C4-2B (cell line): ENCODE measurements at regions not wholly inside any gene's neighbourhood (a gene's known extent, or its start where the extent isn't known, plus 50 kb on each side); places are given as distances from the start of the nearest gene placed in this dataset.

Source experiments
- ZFX ChIP-seq: fragments of 450-650 bp; IDR thresholded peaks from 2 replicates; pipeline ENCODE4 v1.6.1; 2017
- TF ChIP-seq, protein P1 (sequence below): fragments of 450-650 bp; conservative IDR thresholded peaks from 2 replicates; pipeline ENCODE4 v1.5.1; 2017; ENCODE audit warnings: mild to moderate bottlenecking

DNA sequence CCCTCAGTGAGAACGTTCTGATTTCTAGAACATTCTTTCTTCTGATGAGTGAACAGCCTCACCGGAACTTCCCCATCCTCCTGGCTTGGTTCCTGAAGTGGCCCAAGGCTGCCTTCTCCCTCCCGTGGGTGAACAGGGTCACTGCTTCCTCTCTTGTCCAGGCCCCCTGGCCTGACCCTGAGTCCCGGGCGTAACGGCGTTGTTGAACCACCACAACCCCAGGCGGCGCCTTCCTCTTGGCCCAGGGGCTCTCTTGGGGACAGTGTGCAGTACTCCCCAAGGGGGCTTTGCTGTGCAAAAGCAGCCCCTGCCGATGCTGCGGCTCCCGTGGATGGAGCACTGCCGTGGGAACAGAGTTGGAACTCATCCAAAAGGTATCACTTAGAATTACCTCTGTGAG, 147.2 kb downstream of the TSN start:
- TF ChIP-seq, protein P1, sequence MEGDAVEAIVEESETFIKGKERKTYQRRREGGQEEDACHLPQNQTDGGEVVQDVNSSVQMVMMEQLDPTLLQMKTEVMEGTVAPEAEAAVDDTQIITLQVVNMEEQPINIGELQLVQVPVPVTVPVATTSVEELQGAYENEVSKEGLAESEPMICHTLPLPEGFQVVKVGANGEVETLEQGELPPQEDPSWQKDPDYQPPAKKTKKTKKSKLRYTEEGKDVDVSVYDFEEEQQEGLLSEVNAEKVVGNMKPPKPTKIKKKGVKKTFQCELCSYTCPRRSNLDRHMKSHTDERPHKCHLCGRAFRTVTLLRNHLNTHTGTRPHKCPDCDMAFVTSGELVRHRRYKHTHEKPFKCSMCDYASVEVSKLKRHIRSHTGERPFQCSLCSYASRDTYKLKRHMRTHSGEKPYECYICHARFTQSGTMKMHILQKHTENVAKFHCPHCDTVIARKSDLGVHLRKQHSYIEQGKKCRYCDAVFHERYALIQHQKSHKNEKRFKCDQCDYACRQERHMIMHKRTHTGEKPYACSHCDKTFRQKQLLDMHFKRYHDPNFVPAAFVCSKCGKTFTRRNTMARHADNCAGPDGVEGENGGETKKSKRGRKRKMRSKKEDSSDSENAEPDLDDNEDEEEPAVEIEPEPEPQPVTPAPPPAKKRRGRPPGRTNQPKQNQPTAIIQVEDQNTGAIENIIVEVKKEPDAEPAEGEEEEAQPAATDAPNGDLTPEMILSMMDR = no peak
- no peak for TF ChIP-seq ZFX
